NCI-H345 (cell line): ENCODE measurements at regions not wholly inside any gene's neighbourhood (a gene's known extent, or its start where the extent isn't known, plus 50 kb on each side); places are given as distances from the start of the nearest gene placed in this dataset.
"Not testable (repeated sequence)": the region's sequence is repeated elsewhere in the genome, so short reads cannot be mapped to it uniquely, and the experiment has no call there.

Experiments used
- DNase-seq: peaks from one replicate; lab custom pipeline; 2025; lab: John Stamatoyannopoulos, UW

GRCh38 chr17:77526259-77526711, 385.5 kb downstream of the SEC14L1 start:
- DNase-seq: no peak

- DNase-seq: no peak
Measured at GRCh38 chr17:77526728-77527350, 386.1 kb downstream of the SEC14L1 start.

- no peak for DNase-seq
Measured at GRCh38 chr17:77527409-77527808, 386.6 kb downstream of the SEC14L1 start.

GRCh38 chr17:77527836-77528505, 387.2 kb downstream of the SEC14L1 start:
- DNase-seq: no peak

GRCh38 chr17:77528516-77529327, 388.0 kb downstream of the SEC14L1 start:
- DNase-seq: peak; percentile 60

- no peak for DNase-seq
Measured at GRCh38 chr17:77529328-77529650, 388.5 kb downstream of the SEC14L1 start.

- DNase-seq: no peak
Measured at GRCh38 chr17:77530591-77530990, 389.8 kb downstream of the SEC14L1 start.

- DNase-seq: no peak
Measured at GRCh38 chr17:77531002-77531401, 390.2 kb downstream of the SEC14L1 start.

GRCh38 chr17:77531641-77532040, 390.9 kb downstream of the SEC14L1 start:
- DNase-seq: no peak

- DNase-seq: not testable (repeated sequence)
Measured at GRCh38 chr17:77533697-77534096, 392.9 kb downstream of the SEC14L1 start.

GRCh38 chr17:77534137-77534536, 393.4 kb downstream of the SEC14L1 start:
- no peak for DNase-seq

GRCh38 chr17:77535435-77535834, 394.7 kb downstream of the SEC14L1 start:
- DNase-seq: no peak

GRCh38 chr17:77535892-77536291, 395.1 kb downstream of the SEC14L1 start:
- no peak for DNase-seq

- no peak for DNase-seq
Measured at GRCh38 chr17:77537566-77537965, 396.8 kb downstream of the SEC14L1 start.

- DNase-seq: no peak
Measured at GRCh38 chr17:77540531-77540930, 399.8 kb downstream of the SEC14L1 start.

GRCh38 chr17:77540975-77541374, 400.2 kb downstream of the SEC14L1 start:
- DNase-seq: no peak

GRCh38 chr17:77542011-77542410, 401.2 kb downstream of the SEC14L1 start:
- DNase-seq: no peak

GRCh38 chr17:77542551-77543490, 402.1 kb downstream of the SEC14L1 start:
- peak; percentile 85 for DNase-seq

- DNase-seq: no peak
Measured at GRCh38 chr17:77543801-77544200, 403.0 kb downstream of the SEC14L1 start.

- no peak for DNase-seq
Measured at GRCh38 chr17:77544347-77545110, 403.8 kb downstream of the SEC14L1 start.

- DNase-seq: no peak
Measured at GRCh38 chr17:77546772-77547241, 406.0 kb downstream of the SEC14L1 start.
